Prostate gland (tissue), 2 donors: ENCODE measurements at regions not wholly inside any gene's neighbourhood (a gene's known extent, or its start where the extent isn't known, plus 50 kb on each side); places are given as distances from the start of the nearest gene placed in this dataset.

Experiments used
- CTCF ChIP-seq, 4 experiments: fragments of 200-600 bp in 2 of 4; fragments of 450-650 bp in 2 of 4; sonication (generic) in 2 of 4; IDR thresholded peaks; 1 replicate in 3 of 4; 2 replicates in 1 of 4; pipeline ENCODE4 v1.5.1; 2016 to 2019; ENCODE audit warnings: antibody characterized with exemption in 4 of 4, mild to moderate bottlenecking in 2 of 4, moderate library complexity in 2 of 4
- POLR2A ChIP-seq: fragments of 450-650 bp; IDR thresholded peaks from one replicate; pipeline ENCODE4 v1.6.1; 2016; ENCODE audit warnings: antibody characterized with exemption, mild to moderate bottlenecking
- POLR2AphosphoS5 ChIP-seq: sonication (generic); formaldehyde crosslinking; IDR thresholded peaks from one replicate; pipeline ENCODE4 v1.6.1; 2017; ENCODE audit warnings: antibody characterized with exemption

- no peak for TF ChIP-seq POLR2AphosphoS5
- no peak for TF ChIP-seq CTCF (IDR thresholded peaks at IDR 0.05)
- TF ChIP-seq POLR2A: no peak
Observed at GRCh38 chr12:84719997-84720396, 192.6 kb downstream of the SLC6A15 start.
